HG03432 (cell line): ENCODE measurements at regions not wholly inside any gene's neighbourhood (a gene's known extent, or its start where the extent isn't known, plus 50 kb on each side); places are given as distances from the start of the nearest gene placed in this dataset.

Source experiments
- ATAC-seq: cut with Tn5 transposase; IDR thresholded peaks from one replicate; pipeline ENCODE4 v1.9.1; 2021; ENCODE audit warnings: mild to moderate bottlenecking, moderate library complexity; ENCODE audit not compliant: unreplicated experiment

DNA sequence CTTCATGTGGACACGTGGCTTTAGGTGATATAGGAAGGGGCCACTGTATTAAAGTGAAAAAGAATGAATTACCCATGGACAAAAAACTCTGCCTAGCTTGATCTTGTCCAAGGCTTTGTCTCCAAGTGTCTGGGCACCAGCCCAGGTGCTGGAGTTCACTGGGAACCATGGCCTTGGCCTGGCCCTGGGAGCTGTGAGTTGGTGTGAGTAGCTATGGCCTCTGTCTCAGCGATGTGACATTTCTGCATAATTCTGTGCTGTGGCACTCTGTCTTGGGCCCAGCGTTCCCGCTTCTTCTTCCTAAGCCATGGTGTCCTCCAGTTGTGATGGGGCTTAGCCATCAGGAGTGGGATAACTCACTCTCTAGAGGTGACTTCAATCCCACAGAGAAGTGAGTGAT is 119.0 kb upstream of the PPP2R2D start:
- ATAC-seq, result no peak

DNA sequence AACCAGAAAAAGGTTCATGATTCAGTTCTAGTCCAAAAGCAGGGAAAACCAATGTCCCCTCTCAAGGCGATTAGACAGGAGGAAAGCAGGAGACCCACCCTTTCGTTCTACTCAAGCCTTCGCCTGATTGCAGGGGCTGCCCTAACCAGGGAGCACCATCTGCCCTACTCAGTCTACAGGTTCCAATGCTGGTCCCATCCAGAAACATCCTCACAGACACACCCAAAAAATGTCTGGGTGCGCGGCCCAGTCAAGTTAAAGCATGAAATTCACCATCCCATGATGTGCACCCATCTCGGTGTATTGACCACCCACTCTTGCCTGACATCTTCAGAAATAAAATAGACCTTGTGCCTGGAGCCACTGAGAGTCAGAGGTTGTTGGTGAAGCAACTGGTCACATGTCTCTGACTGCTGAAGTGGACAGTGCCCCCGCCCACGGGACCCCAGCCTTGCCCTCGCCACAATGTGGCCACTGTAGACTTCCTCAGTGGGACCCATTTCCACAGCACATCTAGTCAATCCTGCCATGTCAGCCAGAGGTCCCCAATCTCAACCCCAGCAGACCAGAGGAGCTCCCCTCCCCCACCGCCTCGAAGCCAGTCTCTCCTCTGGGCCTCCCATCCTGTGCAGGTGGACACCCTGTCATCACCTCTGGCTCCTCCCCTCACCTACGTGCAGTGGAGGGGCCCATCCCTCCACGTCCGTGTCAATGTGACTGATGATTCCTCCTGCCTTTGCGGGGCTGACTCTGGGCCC is 116.3 kb upstream of the PPP2R2D start:
- no peak for ATAC-seq

DNA sequence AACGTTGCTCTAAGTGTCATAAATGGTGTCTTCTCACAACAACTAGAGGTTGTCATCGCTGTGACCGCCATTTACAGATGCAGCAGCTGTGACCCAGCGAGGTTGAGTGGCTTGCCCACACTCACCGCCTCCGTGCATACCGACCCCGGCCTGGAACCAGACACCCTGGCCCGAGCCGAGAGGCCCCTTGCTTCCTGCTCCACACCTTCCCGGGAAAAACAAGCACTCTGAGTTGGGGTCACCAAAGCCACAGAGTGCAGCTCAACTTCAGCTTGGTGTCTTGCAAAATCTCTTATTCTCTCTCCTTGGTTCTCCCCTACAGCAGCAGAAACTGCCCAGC is 115.7 kb upstream of the PPP2R2D start:
- ATAC-seq, result no peak

DNA sequence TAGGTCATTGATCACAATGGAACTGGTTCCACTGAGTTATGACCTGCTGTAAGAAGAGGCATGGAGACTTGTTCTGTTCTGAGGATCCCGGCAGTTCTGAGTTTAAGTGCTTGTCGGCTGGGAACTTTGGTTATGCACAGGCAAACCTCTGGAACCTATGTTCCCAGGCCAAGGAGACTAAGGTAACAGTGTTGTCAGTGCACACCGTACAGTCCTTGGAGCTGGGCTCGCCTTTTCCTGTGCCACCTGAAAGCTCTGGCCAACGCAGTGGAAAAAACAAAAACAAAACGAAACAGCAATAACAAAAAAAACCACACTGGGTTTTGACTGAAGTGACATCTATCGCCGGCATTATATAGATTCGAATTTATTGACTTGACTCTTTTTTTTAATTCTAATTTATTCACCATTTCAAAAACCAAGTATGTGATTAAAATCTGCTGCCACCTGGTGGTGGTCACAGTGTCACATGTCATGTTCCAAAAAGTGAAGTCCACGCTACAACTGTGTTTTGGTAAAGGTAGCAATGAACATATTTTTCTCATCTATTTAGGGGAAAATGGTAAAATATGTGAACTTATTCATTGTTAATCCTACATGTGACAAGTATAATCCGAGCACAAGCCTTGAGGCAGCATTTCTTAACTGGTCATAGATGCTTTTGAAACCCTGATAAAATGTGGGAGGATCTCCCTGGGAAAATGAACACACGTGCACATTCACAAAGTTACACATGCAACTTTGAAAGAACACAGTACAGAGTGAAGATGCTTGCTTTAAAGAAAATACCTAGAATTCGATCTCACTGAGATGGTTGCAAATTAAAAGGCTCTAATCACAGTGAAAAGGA is 113.8 kb upstream of the PPP2R2D start:
- no peak for ATAC-seq

DNA sequence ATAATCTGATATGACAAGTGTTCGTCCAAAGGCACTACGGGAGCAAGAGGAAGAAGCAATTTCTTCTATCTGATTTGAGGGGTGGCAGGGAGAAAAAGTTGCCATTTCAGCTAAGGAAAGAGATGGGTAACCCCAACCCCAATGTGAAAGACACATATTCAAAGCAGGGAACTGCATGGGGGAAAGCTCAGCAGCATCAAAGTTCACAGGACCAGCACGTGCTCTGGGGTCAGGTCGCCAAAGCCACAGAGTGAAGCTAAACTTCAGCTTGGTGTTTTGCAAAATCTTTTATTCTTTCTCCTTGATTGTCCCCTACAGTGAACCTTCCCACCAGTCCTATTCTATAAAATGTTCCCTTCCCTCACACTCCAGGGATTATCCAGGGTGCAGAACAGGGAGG is 112.8 kb upstream of the PPP2R2D start:
- ATAC-seq, result no peak

DNA sequence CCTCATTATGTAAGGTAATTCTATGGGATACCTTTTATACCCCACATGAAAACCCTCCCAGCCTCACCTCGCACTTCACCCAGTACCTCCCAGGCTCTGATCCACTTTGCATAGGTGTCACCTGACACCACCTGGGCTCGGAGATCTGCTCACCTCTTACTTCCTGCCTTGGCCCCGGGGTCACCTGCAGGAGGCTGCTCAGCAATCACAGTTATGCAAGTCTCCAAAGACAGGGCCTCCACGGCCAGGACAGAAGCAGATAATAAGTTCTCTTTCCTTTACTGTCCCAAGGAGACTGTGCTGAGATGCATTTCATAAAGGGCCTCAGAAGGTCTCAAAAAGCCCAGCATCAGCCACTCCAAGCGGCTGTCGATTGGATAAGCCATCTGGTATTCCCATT is 112.4 kb upstream of the PPP2R2D start:
- no peak for ATAC-seq

DNA sequence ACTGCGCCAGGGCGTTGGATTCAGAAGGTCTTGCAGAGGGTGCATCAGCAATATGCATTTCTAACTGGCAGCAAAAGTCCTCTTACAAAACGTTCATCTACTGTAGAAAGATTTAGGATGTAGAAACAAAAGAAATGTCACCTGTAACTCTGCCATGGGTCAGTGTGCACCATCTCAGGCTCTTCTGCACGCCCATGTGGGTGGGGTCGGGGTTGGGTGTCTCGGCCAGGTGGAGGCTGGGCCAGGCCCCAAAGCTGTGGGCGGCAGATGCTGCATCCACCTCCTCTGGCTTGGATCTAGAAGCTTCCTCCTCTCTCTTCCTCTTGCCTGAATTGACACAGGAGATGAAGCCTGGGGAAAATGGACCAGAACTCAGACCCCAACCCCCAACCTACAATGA is 111.3 kb upstream of the PPP2R2D start:
- ATAC-seq, result no peak

DNA sequence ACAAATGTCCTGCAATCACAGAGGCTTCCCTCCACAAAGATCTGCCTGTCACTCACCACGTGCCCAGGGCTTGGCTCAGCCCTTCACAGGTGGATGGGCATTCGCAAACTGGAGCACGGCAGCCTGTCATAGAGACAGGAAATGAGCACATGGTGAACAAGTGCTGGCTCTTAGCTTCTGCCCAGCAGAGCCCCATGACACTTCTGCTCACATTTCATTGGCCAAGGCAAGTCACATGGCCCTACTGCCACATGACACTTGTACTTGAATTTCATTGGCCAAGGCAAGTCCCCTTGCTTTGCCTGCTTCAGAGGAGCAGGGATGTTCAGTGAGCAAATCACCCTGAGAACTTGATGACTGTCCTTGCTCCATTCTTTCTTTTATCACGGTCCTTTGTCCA is 110.8 kb upstream of the PPP2R2D start:
- no peak for ATAC-seq

DNA sequence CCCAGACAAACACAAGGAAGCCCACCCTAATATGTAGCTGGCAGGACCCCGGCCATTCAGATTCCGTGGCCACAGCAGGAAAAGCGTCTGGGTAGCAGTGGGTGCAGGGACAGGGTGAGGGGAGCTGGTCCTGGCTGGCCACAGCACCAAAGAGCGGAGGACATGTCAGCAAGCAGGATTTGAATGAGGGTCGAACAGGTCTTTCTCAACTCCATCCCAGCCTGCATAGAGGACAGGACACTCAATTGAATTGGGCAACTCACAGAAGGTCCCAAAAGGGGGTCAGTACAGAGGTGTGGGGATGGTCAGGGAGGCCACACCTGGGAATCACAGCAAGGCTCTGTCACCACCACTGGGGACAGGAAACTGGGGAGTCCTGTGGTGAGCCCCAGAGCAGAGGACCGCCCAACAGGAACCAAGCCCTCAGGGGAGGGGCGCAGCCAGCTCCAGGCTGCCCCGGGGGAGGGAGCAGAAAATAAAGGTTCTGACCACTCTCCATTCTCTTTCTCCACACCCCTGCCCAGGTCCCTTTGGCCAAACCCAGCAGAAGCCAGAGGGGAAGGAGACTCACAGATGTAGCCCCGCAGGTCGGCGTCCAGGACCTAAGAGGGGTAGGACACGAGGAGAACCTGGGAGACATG is 108.7 kb upstream of the PPP2R2D start:
- no peak for ATAC-seq

DNA sequence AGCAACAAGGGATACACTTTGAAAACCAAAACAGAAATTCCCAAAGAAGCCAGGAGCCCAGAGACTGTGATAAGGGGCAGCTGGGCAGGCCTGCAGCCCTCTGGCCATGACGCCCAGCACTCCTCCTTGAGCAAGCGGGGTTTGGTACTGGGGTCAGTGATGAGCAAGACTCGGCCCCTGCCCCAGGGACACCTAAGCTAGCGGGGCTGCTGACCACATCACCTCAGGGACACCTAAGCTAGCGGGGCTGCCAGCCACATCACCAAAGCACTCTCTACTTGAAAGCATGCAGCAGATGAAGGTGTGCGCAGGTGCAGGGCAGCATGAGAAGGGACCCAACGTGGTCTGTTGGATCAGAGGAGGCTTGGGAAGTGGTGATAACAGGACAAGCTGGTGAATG is 108.0 kb upstream of the PPP2R2D start:
- no peak for ATAC-seq

DNA sequence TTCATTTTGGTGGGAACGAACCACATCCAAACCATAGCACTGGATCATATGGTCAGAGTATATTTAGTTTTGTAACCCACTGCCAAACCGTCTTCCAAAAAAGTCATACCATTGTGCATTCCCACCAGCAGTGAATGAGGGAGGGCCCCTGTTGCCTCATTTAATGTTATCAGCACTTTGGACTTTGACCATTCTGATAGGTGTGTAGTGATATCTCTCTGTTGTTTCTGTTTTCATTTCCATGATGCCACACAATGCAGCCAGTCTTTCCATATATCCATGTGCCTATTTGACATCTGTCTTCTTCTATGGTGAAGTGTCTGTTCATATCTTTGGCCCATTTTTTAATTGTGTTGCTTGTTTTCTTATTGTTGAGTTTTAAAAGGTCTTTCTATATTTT is 105.0 kb upstream of the PPP2R2D start:
- no peak for ATAC-seq

DNA sequence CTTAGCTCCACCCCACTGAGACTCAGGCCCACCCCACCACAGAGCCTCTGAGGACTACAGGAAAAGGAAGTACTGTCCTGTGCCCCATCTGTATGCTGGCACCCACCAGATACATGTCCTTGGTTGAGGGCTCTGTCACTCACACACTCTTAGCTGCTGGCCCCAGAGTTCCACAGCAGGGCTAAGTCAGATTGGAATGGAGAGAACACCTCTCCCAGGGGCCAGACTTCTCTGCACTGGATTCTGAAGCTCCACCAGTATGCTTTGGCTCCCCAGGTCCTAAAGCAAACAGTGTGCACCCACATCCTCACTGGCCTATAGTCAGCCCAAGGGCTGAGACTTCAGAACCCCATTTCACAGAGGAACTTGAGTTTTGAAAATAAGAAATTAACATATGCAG is 103.2 kb upstream of the PPP2R2D start:
- no peak for ATAC-seq

DNA sequence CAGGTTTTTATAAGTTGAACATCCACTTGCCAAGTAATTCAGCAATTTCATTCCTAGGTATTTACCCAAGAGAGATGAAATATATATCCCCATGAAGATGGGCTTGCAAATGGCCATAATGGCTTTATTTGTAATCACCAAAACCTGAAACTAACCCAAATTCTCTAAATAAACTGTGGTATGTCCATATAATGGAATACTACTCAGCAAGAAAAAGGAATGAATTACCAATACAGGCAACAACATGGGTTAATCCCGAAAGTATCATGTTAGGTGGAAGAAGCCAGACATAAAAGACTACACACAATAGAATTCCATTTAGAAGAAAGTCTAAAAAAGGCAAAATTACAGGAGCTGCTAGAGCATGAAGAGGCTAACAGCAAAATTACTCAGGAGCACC is 101.4 kb upstream of the PPP2R2D start:
- ATAC-seq, result no peak

DNA sequence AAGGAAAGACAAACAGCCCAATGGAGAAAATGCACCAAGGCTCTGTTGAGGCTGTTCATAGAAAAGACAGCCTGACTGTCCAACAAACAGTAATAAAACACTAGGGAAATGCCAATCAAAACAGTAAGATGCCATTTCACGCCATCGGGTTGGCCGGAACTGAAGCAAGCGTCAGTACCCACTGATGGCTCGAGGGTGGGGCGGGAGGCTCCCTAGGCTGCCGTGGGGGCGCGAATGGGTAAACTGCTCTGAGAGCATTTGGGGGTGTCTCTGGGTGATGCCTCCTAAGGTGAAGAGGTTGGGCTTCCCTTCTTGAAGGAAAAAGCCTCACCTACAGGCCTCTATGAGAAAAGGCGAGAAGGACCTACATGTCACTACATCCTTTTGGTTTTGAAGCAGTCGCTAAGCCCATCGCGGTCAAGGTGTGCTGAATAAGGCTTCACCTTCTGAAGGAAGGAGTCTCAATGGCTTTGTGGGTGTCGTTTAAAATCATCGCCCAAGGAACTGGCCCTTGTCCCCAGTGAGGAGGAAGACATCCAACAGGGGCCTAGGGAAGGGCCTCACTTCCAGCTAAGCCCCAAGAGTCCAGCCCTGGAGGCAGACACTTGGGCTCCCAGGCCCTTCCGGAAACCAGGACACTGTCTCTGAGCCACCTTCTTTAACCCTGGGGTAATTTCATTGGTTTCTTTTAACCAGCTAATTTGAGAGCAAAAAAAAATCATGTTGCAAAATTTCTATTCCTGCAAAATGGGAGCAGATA is 98.5 kb upstream of the PPP2R2D start:
- ATAC-seq, result no peak

DNA sequence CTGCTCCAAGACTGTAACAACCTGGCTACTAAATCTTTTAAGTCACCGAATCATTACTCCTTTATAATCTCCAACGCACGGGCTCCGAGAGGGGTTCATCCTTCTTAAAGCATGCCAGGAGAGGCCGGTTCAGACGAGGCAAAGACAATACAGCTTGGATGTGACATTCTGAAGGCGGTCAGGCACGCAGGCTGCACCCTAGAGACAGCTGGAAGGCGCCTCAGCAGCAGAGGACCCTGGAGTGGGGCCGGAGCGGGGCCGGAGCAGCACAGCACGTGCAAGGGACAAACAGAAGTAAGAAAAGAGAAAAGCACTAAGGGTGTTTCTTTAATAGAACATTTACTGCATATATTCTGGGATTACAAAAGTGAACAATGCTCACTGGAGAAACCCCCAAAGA is 97.8 kb upstream of the PPP2R2D start:
- no peak for ATAC-seq

DNA sequence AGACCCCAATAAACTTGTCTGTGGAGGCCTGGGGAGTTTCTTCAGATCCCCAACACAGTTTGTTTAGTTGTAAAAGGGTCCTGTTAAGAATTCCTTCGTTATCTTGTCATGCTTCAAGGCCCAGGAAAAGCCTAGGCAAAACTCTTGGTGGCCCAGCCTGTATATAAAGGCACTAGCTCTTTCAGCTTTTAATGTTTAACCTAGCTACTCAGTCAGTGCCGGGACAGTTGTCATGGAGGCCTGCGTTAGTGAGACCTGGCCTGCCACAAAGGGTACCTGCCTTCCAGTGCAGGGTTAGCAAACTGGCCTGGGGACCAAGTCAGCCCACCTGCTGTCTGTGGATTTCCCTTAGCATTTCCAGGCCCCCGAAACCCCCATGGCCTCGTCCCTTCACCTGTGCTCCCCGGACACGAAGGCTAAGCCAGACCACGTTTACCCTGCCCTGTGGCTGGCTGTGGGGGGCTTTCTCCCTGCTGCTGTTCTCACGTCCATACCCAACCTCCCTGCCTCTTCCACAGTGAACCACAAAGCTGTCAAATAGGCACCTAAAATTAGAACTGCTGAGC is 96.9 kb upstream of the PPP2R2D start:
- no peak for ATAC-seq

DNA sequence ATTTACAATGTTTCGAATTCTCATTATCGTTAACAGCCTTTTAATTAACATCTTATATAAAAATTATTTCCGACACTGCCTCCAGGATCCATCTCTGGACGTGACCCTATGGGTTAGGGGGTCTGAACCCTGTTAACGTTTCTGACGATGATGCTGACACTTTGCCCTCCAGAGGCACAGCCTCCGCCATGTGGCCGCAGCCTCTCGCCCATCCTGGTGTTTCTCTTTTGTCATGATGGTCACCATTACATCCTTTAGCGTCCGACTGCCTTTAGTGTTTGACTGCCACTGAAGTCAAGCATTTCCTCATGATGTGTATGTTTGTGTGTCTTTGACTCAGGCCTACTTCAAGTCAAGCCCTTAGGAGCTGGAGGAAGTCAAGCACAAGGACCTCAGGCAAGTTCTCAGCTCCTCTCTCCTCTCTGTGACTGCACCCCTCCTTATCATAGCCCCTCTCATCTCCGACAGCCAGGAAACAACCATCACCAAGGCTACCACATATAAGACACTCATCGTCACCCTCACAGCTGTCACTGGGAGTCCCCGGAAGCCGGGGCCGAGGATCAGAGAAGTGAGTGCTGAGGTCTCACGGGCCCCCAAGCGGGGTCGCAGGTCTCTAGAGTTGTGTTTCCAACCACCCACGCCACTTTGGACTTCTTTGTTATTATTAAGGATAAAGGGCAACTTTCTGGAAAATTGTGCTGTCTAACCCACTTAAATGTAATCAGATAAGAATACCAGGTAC is 96.1 kb upstream of the PPP2R2D start:
- ATAC-seq, result no peak

DNA sequence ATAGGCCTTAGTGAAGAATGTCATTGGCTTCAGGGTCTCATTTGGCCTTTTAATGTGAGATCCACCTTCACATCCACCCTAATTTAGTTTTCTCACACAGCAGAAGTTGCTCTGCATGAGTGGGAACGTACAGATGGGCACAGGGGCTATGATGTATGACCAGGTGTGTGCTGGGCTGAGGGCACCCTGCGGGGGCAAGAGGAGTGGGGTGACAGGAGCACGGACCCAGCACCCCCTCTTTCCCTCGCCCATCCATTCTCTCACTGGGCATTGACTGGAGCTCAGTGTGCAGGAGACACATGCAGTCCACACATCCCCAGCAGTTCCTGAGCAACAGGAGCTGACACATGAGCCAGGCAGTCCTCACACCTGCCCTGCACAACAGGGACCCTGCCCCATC is 95.1 kb upstream of the PPP2R2D start:
- no peak for ATAC-seq

DNA sequence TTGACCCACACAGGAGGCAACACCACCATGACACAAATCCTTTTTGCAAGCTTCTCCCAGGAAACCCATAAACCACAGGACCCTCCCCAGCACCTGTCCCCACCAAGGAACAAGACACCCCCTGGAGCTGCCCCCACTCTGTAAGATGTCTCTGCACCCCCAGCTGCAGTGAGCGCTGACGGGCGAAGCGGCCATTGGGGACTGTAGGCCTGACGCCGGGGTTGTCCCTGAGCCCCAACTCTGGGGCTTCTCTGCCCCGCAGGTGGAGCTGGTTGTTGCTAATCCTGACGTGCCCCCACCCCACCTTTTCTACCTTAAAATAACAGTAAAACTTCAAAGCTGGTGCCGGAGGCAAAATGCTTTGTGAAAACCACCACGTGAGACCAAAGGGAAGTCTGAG is 94.7 kb upstream of the PPP2R2D start:
- no peak for ATAC-seq

DNA sequence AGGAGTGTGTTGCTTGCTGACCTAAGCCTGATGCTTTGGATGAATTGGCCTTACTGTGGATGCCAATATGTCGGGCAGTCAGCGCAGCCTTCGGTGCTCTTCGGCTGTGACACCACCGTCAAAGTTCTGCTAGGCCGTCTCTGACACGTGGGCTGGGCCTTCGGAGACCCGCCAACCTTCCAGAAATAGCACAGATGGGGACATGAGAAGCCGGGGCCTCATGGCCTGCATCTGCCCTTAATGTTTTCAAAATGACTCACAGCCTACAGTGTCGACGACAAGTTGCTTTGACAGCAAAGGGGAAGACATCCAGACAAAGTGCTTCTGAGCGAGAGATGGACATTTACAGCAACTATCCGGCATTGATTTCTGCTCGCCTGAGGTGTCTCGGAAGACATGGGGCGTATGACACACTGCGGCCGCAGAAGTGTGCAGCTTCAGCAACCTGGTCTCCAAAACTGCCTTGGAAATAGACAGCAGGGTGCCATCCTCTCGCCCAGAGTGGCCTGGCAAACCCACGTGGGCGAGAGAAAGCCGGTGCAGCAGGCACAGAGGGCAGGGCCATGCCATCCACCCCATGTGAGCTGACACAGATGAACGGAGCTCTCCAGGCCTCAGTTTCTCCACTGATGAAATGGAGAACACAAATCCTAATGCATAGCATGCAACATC is 94.0 kb upstream of the PPP2R2D start:
- ATAC-seq, result no peak
